ENCODE measurements at regions not wholly inside any gene's neighbourhood (a gene's known extent, or its start where the extent isn't known, plus 50 kb on each side); places are given as distances from the start of the nearest gene placed in this dataset.

DNA sequence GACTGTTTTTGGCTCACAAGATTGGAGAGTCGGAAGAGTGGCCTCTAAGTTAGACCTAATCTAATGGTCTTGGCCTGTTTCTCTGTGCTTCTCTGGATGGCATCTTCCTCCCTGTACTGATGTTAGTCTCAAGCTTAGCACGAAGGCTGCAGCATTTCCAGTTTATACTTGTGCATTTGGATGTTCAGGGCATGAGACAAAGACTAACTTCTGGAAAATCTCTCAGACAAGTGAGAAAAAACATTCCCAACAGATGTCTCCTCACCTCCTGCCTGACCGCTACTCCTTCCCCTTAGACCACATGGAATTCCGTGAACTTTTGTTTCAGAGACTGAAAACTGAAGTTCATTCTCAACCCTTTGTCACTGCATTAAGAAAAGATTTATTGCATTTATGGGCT lies 410.8 kb upstream of the MCTP2 start:
- Histone ChIP-seq H3K9ac (replicated peaks in 1 of 4; ENCODE audit: extremely low read depth in 1 of 4, low read depth in 3 of 4, low read length in 3 of 4) (no peak overlapping the region), H2AFZ (ENCODE audit: low read length) (no peak overlapping the region), H3K56ac (replicated peaks; ENCODE audit: insufficient read length, low read depth, low read length) (no peak overlapping the region), H4K91ac (replicated peaks; ENCODE audit: insufficient read length, low read length) (no peak overlapping the region), H3K79me2 (ENCODE audit: control insufficient read depth in 1 of 2, insufficient read depth in 2 of 2, low read length in 2 of 2) (no peaks in the 10 kb centered on the region), H4K8ac (ENCODE audit: extremely low read depth, insufficient read depth, low read length) (no peak overlapping the region), H3K79me1 (ENCODE audit: low read depth, low read length) (no peaks in the 10 kb centered on the region), H3K4me2 (ENCODE audit: insufficient read depth in 1 of 2, low read depth in 2 of 2, low read length in 2 of 2) (no peak overlapping the region), H3K9me3 (ENCODE audit: insufficient read depth in 2 of 2, low read depth in 1 of 2, low read length in 1 of 2) (no peaks in the 10 kb centered on the region; a peak in 1 of 4 replicates), H3K23ac (ENCODE audit: insufficient read length) (no peak overlapping the region), H3K36me3 (ENCODE audit: control insufficient read depth in 2 of 4, insufficient read depth in 4 of 4, low read length in 3 of 4) (no peaks in the 10 kb centered on the region), H2BK5ac (ENCODE audit: low read depth, low read length) (no peak overlapping the region), H2AK5ac (ENCODE audit: low read depth, low read length) (no peak overlapping the region), H2BK12ac (ENCODE audit: low read depth, low read length) (no peak overlapping the region), H2BK120ac (replicated peaks; ENCODE audit: low read depth, low read length) (no peak overlapping the region), H3K23me2 (ENCODE audit: low read depth, low read length) (no peaks in the 10 kb centered on the region), H2BK20ac (ENCODE audit: low read length) (no peak overlapping the region), H2BK15ac (ENCODE audit: low read length) (no peak overlapping the region), H4K20me1 (replicated peaks in 1 of 2; ENCODE audit: control insufficient read depth in 1 of 2, insufficient read depth in 2 of 2, low read length in 2 of 2) (no peaks in the 10 kb centered on the region), H3K14ac (ENCODE audit: insufficient read length) (no peak overlapping the region), H3K4ac (replicated peaks; ENCODE audit: insufficient read length, low read depth, low read length) (no peak overlapping the region), H3K27me3 (replicated peaks in 1 of 4; ENCODE audit: control insufficient read depth in 3 of 4, extremely low read depth in 1 of 4, insufficient read depth in 3 of 4, low read length in 3 of 4) (no peaks in the 10 kb centered on the region), H3K4me1 (replicated peaks in 1 of 4; ENCODE audit: control insufficient read depth in 3 of 4, insufficient read depth in 4 of 4, low read length in 3 of 4) (no peaks in the 10 kb centered on the region; a peak in 1 of 7 replicates), H4K5ac (ENCODE audit: insufficient read length, low read depth, low read length) (no peak overlapping the region), H3K4me3 (ENCODE audit: extremely low read depth in 1 of 4, insufficient read depth in 2 of 4, low read depth in 3 of 4, low read length in 4 of 4) (no peak overlapping the region), H3K18ac (ENCODE audit: extremely low read depth, low read length) (no peak overlapping the region), H3K27ac (ENCODE audit: low read depth, low read length) (no peak overlapping the region)
- no peak for DNase-seq (ENCODE audit: low read depth in 1 of 2, low spot score in 2 of 2)
- POLR2A ChIA-PET (ENCODE audit: partially characterized antibody) = no interaction called here
- CTCF ChIA-PET (ENCODE audit: partially characterized antibody) = interaction anchor here (0.7 to 1.6 kb wide), 2 partner anchors 10 to 13 kb away, joined by 3 to 4 read pairs; no protein-coding TSS in a partner anchor
- 93% methylated on average over 4 of the region's 4 CpGs; no CpG with 5 or more reads in 1 of the 2 experiments for WGBS, 2 experiments (ENCODE audit: extremely low coverage in 1 of 2, insufficient coverage in 1 of 2, insufficient read length in 1 of 2, insufficient replicate concordance in 2 of 2, low coverage in 1 of 2, low lambda C conversion rate in 2 of 2, missing lambda C conversion rate in 1 of 2)
- no peak for FAIRE-seq
- TF ChIP-seq SIX5 (IDR thresholded peaks at IDR 0.05; ENCODE audit: low read depth, low read length) = no peak
- TF ChIP-seq SP4 (IDR thresholded peaks at IDR 0.05; ENCODE audit: low read length) = no peak

All from H1 (cell line).